OCI-LY7 (cell line): ENCODE measurements at regions not wholly inside any gene's neighbourhood (a gene's known extent, or its start where the extent isn't known, plus 50 kb on each side); places are given as distances from the start of the nearest gene placed in this dataset.

Source experiments
- BruUV-seq: library from RNA; stranded (reverse); fragments of 400-500 nt; replicated peaks from 2 replicates; lab custom pipeline; 2021; lab: Mats Ljungman, UMichigan
- CTCF ChIA-PET: fragments of 300-600 bp; sonication (Branson Sonifier 250); formaldehyde crosslinking; loops from one replicate; lab custom pipeline; 2022; ENCODE audit warnings: antibody characterized with exemption; ENCODE audit not compliant: unreplicated experiment; lab: Charles Lee
- POLR2A ChIA-PET: fragments of 300-600 bp; sonication (Branson Sonifier 250); formaldehyde crosslinking; loops from one replicate; lab custom pipeline; 2022; ENCODE audit warnings: antibody characterized with exemption; lab: Charles Lee
- DNase-seq: peaks from one replicate; pipeline ENCODE4 v3.0.0-alpha.2; 2015; ENCODE audit warnings: low spot score
- H2AFZ ChIP-seq: fragments of 200-600 bp; sonication (generic), shearing (Covaris generic); 2 replicates; pipeline ENCODE4 v1.6.1; 2014; ENCODE audit warnings: mild to moderate bottlenecking, antibody characterized with exemption, low read length, moderate library complexity
- H3K27ac ChIP-seq: fragments of 200-600 bp; sonication (generic); 2 replicates; pipeline ENCODE4 v1.5.1; 2014; ENCODE audit warnings: mixed run types, low read depth, mild to moderate bottlenecking, moderate library complexity, low read length, inconsistent platforms; ENCODE audit not compliant: poor library complexity, severe bottlenecking
- H3K36me3 ChIP-seq: fragments of 200-600 bp; sonication (generic); 2 replicates; pipeline ENCODE4 v1.6.1; 2014; ENCODE audit warnings: mild to moderate bottlenecking, antibody characterized with exemption, low read length, moderate library complexity, mixed read lengths; ENCODE audit not compliant: insufficient read depth
- H3K4me1 ChIP-seq: fragments of 200-600 bp; sonication (generic); 2 replicates; pipeline ENCODE4 v1.5.1; 2014; ENCODE audit warnings: mild to moderate bottlenecking, low read length; ENCODE audit not compliant: insufficient read depth, poor library complexity, severe bottlenecking
- H3K4me2 ChIP-seq: fragments of 200-600 bp; sonication (generic); 2 replicates; pipeline ENCODE4 v1.6.1; 2014; ENCODE audit warnings: mild to moderate bottlenecking, low read length
- H3K4me3 ChIP-seq: fragments of 200-600 bp; sonication (generic); 2 replicates; pipeline ENCODE4 v1.5.1; 2014; ENCODE audit warnings: mild to moderate bottlenecking, low read depth, low read length; ENCODE audit not compliant: poor library complexity, severe bottlenecking
- H3K79me2 ChIP-seq: fragments of 200-600 bp; sonication (generic); 2 replicates; pipeline ENCODE4 v1.6.1; 2016; ENCODE audit warnings: low read depth, mild to moderate bottlenecking, low read length, moderate library complexity, mixed read lengths; ENCODE audit not compliant: insufficient read depth
- H3K9me2 ChIP-seq: fragments of 200-600 bp; sonication (generic); 2 replicates; pipeline ENCODE4 v1.6.1; 2016; ENCODE audit warnings: mild to moderate bottlenecking, low read length, mixed read lengths; ENCODE audit not compliant: insufficient read depth
- H3K9me3 ChIP-seq: fragments of 200-600 bp; sonication (generic); 2 replicates; pipeline ENCODE4 v1.6.1; 2014; ENCODE audit warnings: mild to moderate bottlenecking, mixed run types, low read length, mixed read lengths
- H4K20me1 ChIP-seq: fragments of 200-600 bp; sonication (generic); 2 replicates; pipeline ENCODE4 v1.6.1; 2014; ENCODE audit warnings: mild to moderate bottlenecking, antibody characterized with exemption, low read length, moderate library complexity, mixed read lengths; ENCODE audit not compliant: insufficient read depth
- CTCF ChIP-seq: fragments of 200-600 bp; sonication (generic); conservative IDR thresholded peaks from 2 replicates; pipeline ENCODE4 v1.5.1; 2014; ENCODE audit warnings: mild to moderate bottlenecking, antibody characterized with exemption, low read length, moderate library complexity, mixed read lengths
- EZH2phosphoT487 ChIP-seq: fragments of 200-600 bp; sonication (generic); IDR thresholded peaks from 2 replicates; pipeline ENCODE4 v1.6.1; 2018; ENCODE audit warnings: low read depth, borderline replicate concordance, mild to moderate bottlenecking, mixed run types, antibody characterized with exemption, low read length, moderate library complexity, mixed read lengths
- intact Hi-C: fragments of 100-400 bp; cut with micrococcal nuclease; formaldehyde crosslinking; loops from one replicate; pipeline ENCODE4 v1.10.0; 2022; ENCODE audit not compliant: unreplicated experiment

- H3K79me2 ChIP-seq, result no peaks in the 10 kb centered on the region
- TF ChIP-seq CTCF, result peak; percentile 44; the same call in 1 of the 2 replicates
- TF ChIP-seq EZH2phosphoT487, result no peak
- H3K4me1 ChIP-seq, result no peaks in the 10 kb centered on the region
- no peaks in the 10 kb centered on the region for H3K9me3 ChIP-seq
- no peaks in the 10 kb centered on the region for H4K20me1 ChIP-seq
- intact Hi-C loops, result no loop called here
- ChIA-PET POLR2A (no interaction called here), CTCF (no interaction called here)
- no peak for DNase-seq
- H3K36me3 ChIP-seq, result no peaks in the 10 kb centered on the region
- no peak overlapping the region for H2AFZ ChIP-seq
- H3K4me3 ChIP-seq, result no peak overlapping the region
- H3K4me2 ChIP-seq, result no peak overlapping the region
- BruUV-seq, result no TSS peak
- H3K27ac ChIP-seq, result no peak overlapping the region
- no peaks in the 10 kb centered on the region for H3K9me2 ChIP-seq
Observed at GRCh38 chr4:22869235-22869634, 176.5 kb downstream of the GBA3 start.
